ENCODE measurements at regions not wholly inside any gene's neighbourhood (a gene's known extent, or its start where the extent isn't known, plus 50 kb on each side); places are given as distances from the start of the nearest gene placed in this dataset.

- TF ChIP-seq CTCF (conservative IDR thresholded peaks at IDR 0.05) (no peak), ZFX (IDR thresholded peaks at IDR 0.05) (no peak)
Measured at GRCh38 chr9:82271106-82271561, 282.6 kb downstream of the SPATA31D1 start.
